ENCODE measurements at regions not wholly inside any gene's neighbourhood (a gene's known extent, or its start where the extent isn't known, plus 50 kb on each side); places are given as distances from the start of the nearest gene placed in this dataset.

DNA sequence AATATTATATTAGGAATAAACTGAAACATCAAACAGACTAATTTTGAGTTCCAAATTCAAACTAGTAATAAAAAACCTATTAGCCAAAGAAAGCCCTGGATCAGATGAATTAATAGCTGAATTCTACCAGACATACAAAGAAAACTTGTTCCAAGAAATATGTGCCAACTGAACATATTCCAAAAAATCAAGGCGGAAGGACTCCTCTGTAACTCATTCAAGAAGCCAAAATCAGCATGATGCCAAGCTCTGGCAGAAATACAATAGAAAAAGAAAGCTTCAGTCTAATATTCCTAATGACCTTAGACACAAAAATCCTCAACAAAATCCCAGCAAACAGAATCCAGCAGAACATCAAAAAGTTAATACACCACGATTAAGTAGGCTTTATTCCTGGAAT lies 619.1 kb upstream of the COX7C start:
- H3K4me2 ChIP-seq (ENCODE audit: insufficient read depth, low read length): no peak overlapping the region
- in situ Hi-C loops (cut with MboI): no loop called here
- no peak overlapping the region for H2AFZ ChIP-seq (ENCODE audit: low read depth, low read length)
- ChIA-PET CTCF (ENCODE audit: low intra/inter-chr PET ratio) (no interaction called here), POLR2A (no interaction called here)
- no peaks in the 10 kb centered on the region for H3K9me3 ChIP-seq (replicated peaks; ENCODE audit: control insufficient read depth, insufficient read depth, low read depth, low read length)
- no peak overlapping the region for H3K9ac ChIP-seq (ENCODE audit: insufficient read depth in 1 of 2, low read depth in 2 of 2, low read length in 2 of 2)
- intact Hi-C loops (cut with micrococcal nuclease): no loop called here
- TF ChIP-seq HNRNPH1 (optimal IDR thresholded peaks at IDR 0.05; ENCODE audit: low read depth, low read length) (no peak), NELFE (IDR thresholded peaks at IDR 0.05; ENCODE audit: insufficient read depth, insufficient read length) (no peak), NBN (IDR thresholded peaks at IDR 0.05; ENCODE audit: low read depth) (no peak), ZNF764 (CRISPR knock-in tag; IDR thresholded peaks at IDR 0.05; ENCODE audit: low read depth) (no peak), ZFP1 (CRISPR knock-in tag; IDR thresholded peaks at IDR 0.05) (no peak), ZNF23 (CRISPR knock-in tag; IDR thresholded peaks at IDR 0.05) (no peak), NR2C2 (CRISPR knock-in tag; IDR thresholded peaks at IDR 0.05) (no peak), NR2C2 (tag; IDR thresholded peaks at IDR 0.05) (no peak), SMARCA4 (IDR thresholded peaks at IDR 0.05) (no peak), ZNF282 (CRISPR knock-in tag; IDR thresholded peaks at IDR 0.05) (no peak), ZNF444 (CRISPR knock-in tag; IDR thresholded peaks at IDR 0.05) (no peak)
- TF ChIP-seq, protein P1, sequence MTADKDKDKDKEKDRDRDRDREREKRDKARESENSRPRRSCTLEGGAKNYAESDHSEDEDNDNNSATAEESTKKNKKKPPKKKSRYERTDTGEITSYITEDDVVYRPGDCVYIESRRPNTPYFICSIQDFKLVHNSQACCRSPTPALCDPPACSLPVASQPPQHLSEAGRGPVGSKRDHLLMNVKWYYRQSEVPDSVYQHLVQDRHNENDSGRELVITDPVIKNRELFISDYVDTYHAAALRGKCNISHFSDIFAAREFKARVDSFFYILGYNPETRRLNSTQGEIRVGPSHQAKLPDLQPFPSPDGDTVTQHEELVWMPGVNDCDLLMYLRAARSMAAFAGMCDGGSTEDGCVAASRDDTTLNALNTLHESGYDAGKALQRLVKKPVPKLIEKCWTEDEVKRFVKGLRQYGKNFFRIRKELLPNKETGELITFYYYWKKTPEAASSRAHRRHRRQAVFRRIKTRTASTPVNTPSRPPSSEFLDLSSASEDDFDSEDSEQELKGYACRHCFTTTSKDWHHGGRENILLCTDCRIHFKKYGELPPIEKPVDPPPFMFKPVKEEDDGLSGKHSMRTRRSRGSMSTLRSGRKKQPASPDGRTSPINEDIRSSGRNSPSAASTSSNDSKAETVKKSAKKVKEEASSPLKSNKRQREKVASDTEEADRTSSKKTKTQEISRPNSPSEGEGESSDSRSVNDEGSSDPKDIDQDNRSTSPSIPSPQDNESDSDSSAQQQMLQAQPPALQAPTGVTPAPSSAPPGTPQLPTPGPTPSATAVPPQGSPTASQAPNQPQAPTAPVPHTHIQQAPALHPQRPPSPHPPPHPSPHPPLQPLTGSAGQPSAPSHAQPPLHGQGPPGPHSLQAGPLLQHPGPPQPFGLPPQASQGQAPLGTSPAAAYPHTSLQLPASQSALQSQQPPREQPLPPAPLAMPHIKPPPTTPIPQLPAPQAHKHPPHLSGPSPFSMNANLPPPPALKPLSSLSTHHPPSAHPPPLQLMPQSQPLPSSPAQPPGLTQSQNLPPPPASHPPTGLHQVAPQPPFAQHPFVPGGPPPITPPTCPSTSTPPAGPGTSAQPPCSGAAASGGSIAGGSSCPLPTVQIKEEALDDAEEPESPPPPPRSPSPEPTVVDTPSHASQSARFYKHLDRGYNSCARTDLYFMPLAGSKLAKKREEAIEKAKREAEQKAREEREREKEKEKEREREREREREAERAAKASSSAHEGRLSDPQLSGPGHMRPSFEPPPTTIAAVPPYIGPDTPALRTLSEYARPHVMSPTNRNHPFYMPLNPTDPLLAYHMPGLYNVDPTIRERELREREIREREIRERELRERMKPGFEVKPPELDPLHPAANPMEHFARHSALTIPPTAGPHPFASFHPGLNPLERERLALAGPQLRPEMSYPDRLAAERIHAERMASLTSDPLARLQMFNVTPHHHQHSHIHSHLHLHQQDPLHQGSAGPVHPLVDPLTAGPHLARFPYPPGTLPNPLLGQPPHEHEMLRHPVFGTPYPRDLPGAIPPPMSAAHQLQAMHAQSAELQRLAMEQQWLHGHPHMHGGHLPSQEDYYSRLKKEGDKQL (CRISPR knock-in tag; IDR thresholded peaks at IDR 0.05; ENCODE audit: borderline replicate concordance): no peak
- TF ChIP-seq, protein P2, sequence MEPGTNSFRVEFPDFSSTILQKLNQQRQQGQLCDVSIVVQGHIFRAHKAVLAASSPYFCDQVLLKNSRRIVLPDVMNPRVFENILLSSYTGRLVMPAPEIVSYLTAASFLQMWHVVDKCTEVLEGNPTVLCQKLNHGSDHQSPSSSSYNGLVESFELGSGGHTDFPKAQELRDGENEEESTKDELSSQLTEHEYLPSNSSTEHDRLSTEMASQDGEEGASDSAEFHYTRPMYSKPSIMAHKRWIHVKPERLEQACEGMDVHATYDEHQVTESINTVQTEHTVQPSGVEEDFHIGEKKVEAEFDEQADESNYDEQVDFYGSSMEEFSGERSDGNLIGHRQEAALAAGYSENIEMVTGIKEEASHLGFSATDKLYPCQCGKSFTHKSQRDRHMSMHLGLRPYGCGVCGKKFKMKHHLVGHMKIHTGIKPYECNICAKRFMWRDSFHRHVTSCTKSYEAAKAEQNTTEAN (CRISPR knock-in tag; IDR thresholded peaks at IDR 0.05): no peak
- TF ChIP-seq, protein P3, sequence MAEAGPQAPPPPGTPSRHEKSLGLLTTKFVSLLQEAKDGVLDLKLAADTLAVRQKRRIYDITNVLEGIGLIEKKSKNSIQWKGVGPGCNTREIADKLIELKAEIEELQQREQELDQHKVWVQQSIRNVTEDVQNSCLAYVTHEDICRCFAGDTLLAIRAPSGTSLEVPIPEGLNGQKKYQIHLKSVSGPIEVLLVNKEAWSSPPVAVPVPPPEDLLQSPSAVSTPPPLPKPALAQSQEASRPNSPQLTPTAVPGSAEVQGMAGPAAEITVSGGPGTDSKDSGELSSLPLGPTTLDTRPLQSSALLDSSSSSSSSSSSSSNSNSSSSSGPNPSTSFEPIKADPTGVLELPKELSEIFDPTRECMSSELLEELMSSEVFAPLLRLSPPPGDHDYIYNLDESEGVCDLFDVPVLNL (CRISPR knock-in tag; IDR thresholded peaks at IDR 0.05; ENCODE audit: low read depth): no peak
- BruUV-seq (replicated peaks): no TSS peak
- no peaks in the 10 kb centered on the region for H3K4me1 ChIP-seq (replicated peaks in 1 of 2; ENCODE audit: control insufficient read depth in 2 of 2, insufficient read depth in 2 of 2, low read length in 2 of 2)
- H3K36me3 ChIP-seq (ENCODE audit: control insufficient read depth, insufficient read depth, low read length): no peaks in the 10 kb centered on the region
- H3K79me2 ChIP-seq (ENCODE audit: control insufficient read depth, insufficient read depth, low read length): no peaks in the 10 kb centered on the region
- no peak overlapping the region for H3K4me3 ChIP-seq
- ATAC-seq: no peak
- no peak for FAIRE-seq
- H3K27ac ChIP-seq (ENCODE audit: extremely low read depth, low read depth, low read length): no peak overlapping the region
- 5% methylated on average over 2 of the region's 2 CpGs for WGBS (ENCODE audit: insufficient coverage, low coverage, missing lambda C conversion rate)
- H3K27me3 ChIP-seq (ENCODE audit: control insufficient read depth in 2 of 2, insufficient read depth in 2 of 2, low read length in 2 of 2): no peaks in the 10 kb centered on the region
- no peak for DNase-seq (ENCODE audit: extremely low read depth in 1 of 4, low spot score in 3 of 4)
- no peaks in the 10 kb centered on the region for H3K9me1 ChIP-seq (ENCODE audit: control insufficient read depth, insufficient read depth, low read length)
- H4K20me1 ChIP-seq (replicated peaks; ENCODE audit: control insufficient read depth, insufficient read depth, low read length): no peaks in the 10 kb centered on the region
